LNCAP (cell line): ENCODE measurements at regions not wholly inside any gene's neighbourhood (a gene's known extent, or its start where the extent isn't known, plus 50 kb on each side); places are given as distances from the start of the nearest gene placed in this dataset.

Experiments
- TF ChIP-seq, protein P1 (sequence below): fragments of 450-650 bp; IDR thresholded peaks from 2 replicates; pipeline ENCODE4 v1.5.1; 2017; ENCODE audit warnings: mild to moderate bottlenecking

DNA sequence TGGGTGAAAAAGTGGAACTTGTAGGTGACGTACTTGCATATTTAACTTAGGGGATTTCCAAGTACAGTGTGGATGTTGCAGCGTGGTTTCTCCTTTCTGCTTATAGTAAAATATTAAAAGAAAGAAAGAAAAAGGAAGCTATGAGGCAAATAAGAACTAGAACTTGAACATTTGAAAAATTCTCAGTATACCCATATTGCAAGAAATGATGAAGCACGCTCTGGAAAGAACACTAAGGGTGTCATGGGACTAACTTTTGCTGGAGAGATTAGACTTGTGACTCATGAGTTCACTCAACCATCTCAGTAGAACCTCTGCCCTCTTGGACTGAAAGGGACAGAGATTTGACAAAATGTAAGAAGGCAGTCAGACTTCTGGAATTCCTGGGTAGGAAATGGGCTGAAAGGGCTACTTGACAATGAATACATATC lies 704.5 kb upstream of the ADGRL4 start:
- TF ChIP-seq, protein P1, sequence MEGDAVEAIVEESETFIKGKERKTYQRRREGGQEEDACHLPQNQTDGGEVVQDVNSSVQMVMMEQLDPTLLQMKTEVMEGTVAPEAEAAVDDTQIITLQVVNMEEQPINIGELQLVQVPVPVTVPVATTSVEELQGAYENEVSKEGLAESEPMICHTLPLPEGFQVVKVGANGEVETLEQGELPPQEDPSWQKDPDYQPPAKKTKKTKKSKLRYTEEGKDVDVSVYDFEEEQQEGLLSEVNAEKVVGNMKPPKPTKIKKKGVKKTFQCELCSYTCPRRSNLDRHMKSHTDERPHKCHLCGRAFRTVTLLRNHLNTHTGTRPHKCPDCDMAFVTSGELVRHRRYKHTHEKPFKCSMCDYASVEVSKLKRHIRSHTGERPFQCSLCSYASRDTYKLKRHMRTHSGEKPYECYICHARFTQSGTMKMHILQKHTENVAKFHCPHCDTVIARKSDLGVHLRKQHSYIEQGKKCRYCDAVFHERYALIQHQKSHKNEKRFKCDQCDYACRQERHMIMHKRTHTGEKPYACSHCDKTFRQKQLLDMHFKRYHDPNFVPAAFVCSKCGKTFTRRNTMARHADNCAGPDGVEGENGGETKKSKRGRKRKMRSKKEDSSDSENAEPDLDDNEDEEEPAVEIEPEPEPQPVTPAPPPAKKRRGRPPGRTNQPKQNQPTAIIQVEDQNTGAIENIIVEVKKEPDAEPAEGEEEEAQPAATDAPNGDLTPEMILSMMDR, result no peak

DNA sequence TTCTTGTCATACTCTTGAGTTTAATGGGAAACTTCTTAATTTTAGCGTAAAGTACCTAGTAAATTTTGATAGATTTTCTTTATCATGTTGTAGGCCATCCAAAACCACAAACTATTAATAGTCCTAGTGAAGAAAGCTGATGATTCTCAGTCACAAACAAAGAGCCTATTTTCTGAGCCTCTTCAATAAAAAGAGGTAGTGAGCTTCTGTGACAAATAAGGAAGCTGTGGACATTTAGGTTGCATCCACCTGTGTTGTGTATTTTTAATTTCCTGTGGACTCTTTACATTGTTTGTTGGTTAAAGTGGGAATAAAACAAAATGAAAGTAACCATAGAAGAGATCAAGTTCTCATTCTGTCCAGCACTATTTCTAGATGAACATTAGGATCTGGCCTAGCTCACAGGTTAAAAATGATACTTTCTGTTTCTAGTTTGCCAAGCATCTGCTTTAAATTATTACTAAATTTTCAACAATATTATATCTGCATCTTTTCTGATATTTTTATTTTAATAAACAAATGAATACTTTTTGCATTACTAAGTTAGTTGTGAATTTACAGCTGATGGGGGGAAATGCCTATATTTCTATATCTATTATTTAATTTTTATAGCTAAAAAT lies 702.2 kb upstream of the ADGRL4 start:
- TF ChIP-seq, protein P1, result no peak

DNA sequence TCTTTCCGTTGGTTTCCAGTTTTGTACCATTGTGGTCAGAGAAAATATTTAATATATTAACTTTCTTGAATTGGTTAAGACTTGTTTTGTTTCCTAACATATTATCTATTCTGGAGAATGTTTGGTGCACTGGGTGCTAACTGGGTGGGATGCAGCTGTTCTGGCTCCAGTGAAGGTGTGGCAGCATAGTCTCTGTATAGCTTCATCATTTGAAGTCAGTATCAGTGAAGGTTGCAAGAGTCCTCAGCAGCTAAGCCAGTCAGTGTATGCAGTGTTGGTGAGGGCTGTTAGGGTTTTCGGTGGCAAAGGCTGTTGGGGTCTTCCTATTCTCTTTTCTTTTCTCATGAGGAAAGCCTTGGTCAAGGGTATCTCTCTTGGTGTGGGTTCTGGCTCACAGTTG lies 698.7 kb upstream of the ADGRL4 start:
- TF ChIP-seq, protein P1, result no peak

DNA sequence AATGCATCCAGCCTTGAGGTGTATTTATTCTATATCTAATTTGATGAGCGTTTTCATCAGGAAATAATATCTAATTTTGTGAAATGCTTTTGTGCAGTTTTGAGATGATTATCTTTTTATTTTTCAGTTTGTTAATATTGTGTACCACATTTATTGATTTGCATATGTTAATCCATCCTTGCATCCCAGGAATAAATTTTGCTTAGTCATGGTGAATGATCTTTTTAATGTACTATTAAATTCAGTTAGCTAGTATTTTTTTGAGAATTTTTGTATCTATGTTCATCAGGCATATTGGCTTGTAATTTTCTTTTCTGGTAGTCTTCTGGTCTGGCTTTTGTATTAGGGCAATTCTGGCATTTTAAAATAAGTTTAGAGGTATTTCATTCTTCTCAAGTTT lies 697.5 kb upstream of the ADGRL4 start:
- TF ChIP-seq, protein P1, result no peak

DNA sequence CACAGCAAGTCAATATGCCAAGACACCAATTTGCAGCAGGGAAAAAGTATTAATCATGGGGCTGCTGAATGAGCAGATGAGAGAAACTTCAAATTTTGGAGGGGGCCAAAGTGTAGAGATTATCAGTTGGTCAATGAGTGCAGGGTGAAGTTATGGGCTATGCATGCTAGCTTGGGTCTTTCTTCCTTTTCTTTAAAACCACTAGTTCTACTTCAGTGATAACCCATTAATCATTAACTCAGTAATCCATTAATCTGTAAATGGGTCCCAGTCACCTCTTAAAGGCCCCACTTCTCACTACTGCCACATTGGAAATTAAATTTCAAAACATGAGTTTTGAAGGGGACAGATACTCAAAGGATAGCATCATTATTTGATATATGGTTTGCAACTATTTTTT lies 688.6 kb upstream of the ADGRL4 start:
- TF ChIP-seq, protein P1, result no peak

DNA sequence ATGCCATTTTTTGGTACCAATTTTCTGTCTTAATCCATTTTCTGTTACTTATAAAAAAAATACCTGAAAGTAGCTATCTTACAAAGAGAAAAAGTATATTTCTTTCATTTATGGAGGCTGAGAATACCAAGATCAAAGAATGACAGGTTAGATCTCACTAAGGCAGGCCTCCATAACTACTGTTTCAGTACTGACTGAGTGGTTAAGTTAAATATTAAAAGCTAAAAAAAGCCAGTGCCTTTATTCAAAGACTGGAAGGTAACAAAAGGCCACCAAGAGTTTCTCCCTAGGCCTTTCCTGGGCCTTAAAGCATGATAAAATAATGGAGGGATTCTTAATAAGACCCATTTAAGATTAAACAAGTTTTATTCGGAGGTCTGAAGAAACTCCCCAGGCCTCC lies 687.7 kb upstream of the ADGRL4 start:
- TF ChIP-seq, protein P1, result no peak

DNA sequence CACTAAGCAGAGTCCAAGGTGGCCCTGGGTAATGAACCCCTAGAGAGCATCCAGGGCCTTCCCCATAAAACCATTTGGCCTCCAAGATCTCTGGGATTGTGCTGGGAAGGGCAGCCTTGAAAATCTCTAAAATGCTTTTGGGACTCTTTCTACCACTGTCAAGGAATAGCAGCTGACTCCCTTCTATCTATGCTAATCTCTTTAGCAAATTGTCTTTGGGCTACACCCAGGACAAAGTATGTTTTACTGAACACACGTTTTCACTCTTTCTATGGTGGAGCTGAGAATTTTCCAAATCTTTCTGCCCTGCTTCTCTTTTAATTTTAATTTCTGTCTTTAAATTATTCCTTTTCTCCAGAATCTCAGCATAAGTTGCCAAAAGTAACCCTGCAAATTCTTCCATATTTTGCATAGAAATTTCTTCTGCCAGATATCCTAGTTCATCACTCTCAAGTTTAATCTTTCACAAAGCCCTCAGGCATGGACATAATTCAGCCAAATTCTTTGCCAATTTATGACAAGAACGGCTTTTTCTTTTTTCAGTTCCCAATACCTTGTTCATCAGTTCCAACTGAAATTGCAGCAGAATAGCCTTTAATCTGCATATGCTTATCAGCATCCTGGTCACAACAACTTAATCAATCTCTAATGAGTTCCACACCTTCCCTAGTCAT lies 687.0 kb upstream of the ADGRL4 start:
- TF ChIP-seq, protein P1, result no peak

DNA sequence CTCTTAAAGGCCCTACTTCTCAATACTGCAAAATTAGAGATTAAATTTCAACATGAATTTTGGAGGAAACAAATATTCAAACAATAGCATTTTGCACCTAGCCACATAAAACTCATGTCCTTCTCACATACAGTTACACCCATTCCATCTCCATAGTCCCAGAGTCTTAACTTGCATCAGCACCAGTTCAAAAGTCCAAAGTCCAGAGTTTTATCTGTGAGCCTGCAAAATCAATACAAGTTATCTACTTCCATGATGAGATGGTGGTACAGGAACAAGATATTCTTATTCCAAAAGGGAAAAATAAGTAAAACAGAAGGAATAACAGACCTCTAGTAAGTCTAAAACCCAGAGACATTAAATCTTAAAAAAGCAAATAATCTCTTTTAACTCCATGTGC lies 686.0 kb upstream of the ADGRL4 start:
- TF ChIP-seq, protein P1, result no peak
